Body of pancreas (tissue), 4 donors: ENCODE measurements at regions not wholly inside any gene's neighbourhood (a gene's known extent, or its start where the extent isn't known, plus 50 kb on each side); places are given as distances from the start of the nearest gene placed in this dataset.

ENCODE experiments used
- CTCF ChIP-seq, 7 experiments: fragments of 450-650 bp in 4 of 7; fragments of 200-600 bp in 3 of 7; sonication (generic) in 3 of 7; IDR thresholded peaks; one replicate each; pipeline ENCODE4 v1.5.1; 2016 to 2019; ENCODE audit warnings: antibody characterized with exemption in 7 of 7
- POLR2A ChIP-seq, 3 donors: fragments of 450-650 bp; IDR thresholded peaks; one replicate each; pipeline ENCODE4 v1.6.1; 2016; ENCODE audit warnings: antibody characterized with exemption in 3 of 3, mild to moderate bottlenecking in 2 of 3

DNA sequence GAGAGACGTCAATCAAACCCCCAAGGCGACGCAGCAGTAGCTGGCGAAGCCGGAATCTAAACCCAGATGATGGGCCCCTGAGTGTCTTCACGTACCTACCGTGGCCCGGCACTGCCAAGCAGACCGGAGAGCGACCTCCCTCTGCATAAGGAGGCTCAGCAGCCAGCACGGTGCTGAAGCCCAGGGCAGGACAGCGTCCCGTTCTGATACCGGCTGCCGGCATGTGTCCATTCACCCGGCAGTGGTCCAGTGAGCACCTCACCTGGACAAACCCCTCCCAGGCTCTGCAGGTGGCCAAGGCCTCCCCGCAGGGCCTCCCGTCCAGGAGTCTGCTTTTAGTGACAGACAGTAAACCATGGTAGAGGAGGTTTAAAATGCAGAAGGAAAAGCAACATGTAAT lies 142.0 kb downstream of the BRD1 start:
- TF ChIP-seq CTCF (IDR thresholded peaks at IDR 0.05), result no peak
- no peak for TF ChIP-seq POLR2A (IDR thresholded peaks at IDR 0.05)
